Panc1 (cell line): ENCODE measurements at regions not wholly inside any gene's neighbourhood (a gene's known extent, or its start where the extent isn't known, plus 50 kb on each side); places are given as distances from the start of the nearest gene placed in this dataset.

Experiments
- ATAC-seq: fragments of 200-7000 bp; cut with Tn5 transposase; 2 replicates; pipeline ENCODE4 v1.9.1; 2020; ENCODE audit warnings: mild to moderate bottlenecking, moderate library complexity
- BruUV-seq: library from RNA; stranded (reverse); fragments of 400-500 nt; replicated peaks from 2 replicates; lab custom pipeline; 2021; lab: Mats Ljungman, UMichigan
- CTCF ChIA-PET: fragments of 300-600 bp; sonication (Branson Sonifier 250); formaldehyde crosslinking; loops from one replicate; lab custom pipeline; 2022; ENCODE audit warnings: antibody characterized with exemption; lab: Charles Lee
- POLR2A ChIA-PET: fragments of 300-600 bp; sonication (Branson Sonifier 250); formaldehyde crosslinking; loops from one replicate; lab custom pipeline; 2022; ENCODE audit warnings: antibody characterized with exemption; lab: Charles Lee
- DNase-seq: peaks from one replicate; pipeline ENCODE4 v3.0.0-alpha.2; 2010; ENCODE audit warnings: low read depth, low spot score
- H3K27ac ChIP-seq: 2 replicates; pipeline ENCODE4 v1.5.1; 2011; ENCODE audit warnings: mild to moderate bottlenecking, low read length, inconsistent platforms
- H3K27me3 ChIP-seq: fragments of 200-500 bp; sonication (Bioruptor generic); 2 replicates; pipeline ENCODE4 v1.6.0; 2014; ENCODE audit warnings: low read length, inconsistent platforms; ENCODE audit not compliant: control insufficient read depth, insufficient read depth
- H3K36me3 ChIP-seq: fragments of 200-500 bp; sonication (Bioruptor generic); 2 replicates; pipeline ENCODE4 v1.5.1; 2014; ENCODE audit warnings: inconsistent platforms, mild to moderate bottlenecking, low read length, moderate library complexity; ENCODE audit not compliant: control insufficient read depth, insufficient read depth
- H3K4me1 ChIP-seq: 2 replicates; pipeline ENCODE4 v1.5.1; 2011; ENCODE audit warnings: inconsistent platforms, mild to moderate bottlenecking, low read length, moderate library complexity; ENCODE audit not compliant: control insufficient read depth, insufficient read depth
- H3K4me3 ChIP-seq, 2 experiments: 2 replicates each; pipeline ENCODE4 v1.5.1; 2011 to 2012; ENCODE audit warnings: low read depth in 2 of 2, low read length in 2 of 2, mild to moderate bottlenecking in 2 of 2, inconsistent platforms in 1 of 2, moderate library complexity in 1 of 2
- H3K9me3 ChIP-seq: fragments of 200-500 bp; sonication (Bioruptor generic); 2 replicates; pipeline ENCODE4 v1.5.1; 2014; ENCODE audit warnings: low read depth, mild to moderate bottlenecking, inconsistent platforms, low read length, moderate library complexity; ENCODE audit not compliant: control insufficient read depth, insufficient read depth
- TCF7L2 ChIP-seq: IDR thresholded peaks from 2 replicates; pipeline ENCODE4 v1.6.1; 2011; ENCODE audit warnings: mild to moderate bottlenecking, low read depth, low read length, inconsistent platforms
- in situ Hi-C: cut with HindIII; loops from 2 replicates; pipeline ENCODE4 v1.10.0; 2016; ENCODE audit warnings: low sequenced_read_pairs, low pct_unique_long_range_greater_than_20kb
- intact Hi-C: fragments of 100-400 bp; cut with micrococcal nuclease; formaldehyde crosslinking; loops from one replicate; pipeline ENCODE4 v1.10.0; 2022; ENCODE audit not compliant: unreplicated experiment
- TF ChIP-seq, protein P1 (sequence below), 2 experiments: IDR thresholded peaks; 2 replicates each; pipeline ENCODE4 v1.6.1; 2011 to 2012; ENCODE audit warnings: low read depth in 2 of 2, control low read depth in 1 of 2, low read length in 1 of 2, mild to moderate bottlenecking in 1 of 2, moderate library complexity in 1 of 2; ENCODE audit not compliant: insufficient read depth in 1 of 2
- TF ChIP-seq, protein P2 (sequence below): fragments of 450-650 bp; IDR thresholded peaks from 2 replicates; pipeline ENCODE4 v1.5.1; 2017; ENCODE audit warnings: mild to moderate bottlenecking

DNA sequence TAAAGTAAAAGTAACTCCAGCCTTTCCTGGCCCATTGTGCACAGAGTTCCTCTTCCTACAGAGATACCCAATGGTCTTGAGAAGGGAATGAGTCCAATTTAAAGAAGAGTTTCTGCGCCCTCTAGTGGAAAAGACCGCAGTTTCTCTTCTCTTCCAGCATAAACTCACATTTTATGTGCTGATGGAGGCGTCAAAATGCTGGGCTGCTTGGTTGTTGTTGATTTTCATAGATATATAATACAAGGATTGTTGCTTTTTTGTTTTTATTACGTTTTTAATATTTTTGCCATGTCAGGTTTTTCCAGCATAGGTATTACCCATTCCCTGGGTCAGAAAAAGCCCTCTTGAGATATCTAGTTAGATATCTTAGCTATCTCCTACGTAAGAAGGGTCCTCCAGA lies 356.9 kb upstream of the STXBP6 start:
- POLR2A ChIA-PET, result no interaction called here
- Histone ChIP-seq H3K36me3 (no peaks in the 10 kb centered on the region), H3K9me3 (no peaks in the 10 kb centered on the region), H3K27me3 (no peaks in the 10 kb centered on the region; the same call in 1 of the 2 replicates), H3K4me1 (no peaks in the 10 kb centered on the region), H3K27ac (no peak overlapping the region), H3K4me3 (no peak overlapping the region)
- intact Hi-C loops, result no loop called here
- in situ Hi-C loops, result no loop called here
- BruUV-seq, result no TSS peak
- TF ChIP-seq, protein P1, sequence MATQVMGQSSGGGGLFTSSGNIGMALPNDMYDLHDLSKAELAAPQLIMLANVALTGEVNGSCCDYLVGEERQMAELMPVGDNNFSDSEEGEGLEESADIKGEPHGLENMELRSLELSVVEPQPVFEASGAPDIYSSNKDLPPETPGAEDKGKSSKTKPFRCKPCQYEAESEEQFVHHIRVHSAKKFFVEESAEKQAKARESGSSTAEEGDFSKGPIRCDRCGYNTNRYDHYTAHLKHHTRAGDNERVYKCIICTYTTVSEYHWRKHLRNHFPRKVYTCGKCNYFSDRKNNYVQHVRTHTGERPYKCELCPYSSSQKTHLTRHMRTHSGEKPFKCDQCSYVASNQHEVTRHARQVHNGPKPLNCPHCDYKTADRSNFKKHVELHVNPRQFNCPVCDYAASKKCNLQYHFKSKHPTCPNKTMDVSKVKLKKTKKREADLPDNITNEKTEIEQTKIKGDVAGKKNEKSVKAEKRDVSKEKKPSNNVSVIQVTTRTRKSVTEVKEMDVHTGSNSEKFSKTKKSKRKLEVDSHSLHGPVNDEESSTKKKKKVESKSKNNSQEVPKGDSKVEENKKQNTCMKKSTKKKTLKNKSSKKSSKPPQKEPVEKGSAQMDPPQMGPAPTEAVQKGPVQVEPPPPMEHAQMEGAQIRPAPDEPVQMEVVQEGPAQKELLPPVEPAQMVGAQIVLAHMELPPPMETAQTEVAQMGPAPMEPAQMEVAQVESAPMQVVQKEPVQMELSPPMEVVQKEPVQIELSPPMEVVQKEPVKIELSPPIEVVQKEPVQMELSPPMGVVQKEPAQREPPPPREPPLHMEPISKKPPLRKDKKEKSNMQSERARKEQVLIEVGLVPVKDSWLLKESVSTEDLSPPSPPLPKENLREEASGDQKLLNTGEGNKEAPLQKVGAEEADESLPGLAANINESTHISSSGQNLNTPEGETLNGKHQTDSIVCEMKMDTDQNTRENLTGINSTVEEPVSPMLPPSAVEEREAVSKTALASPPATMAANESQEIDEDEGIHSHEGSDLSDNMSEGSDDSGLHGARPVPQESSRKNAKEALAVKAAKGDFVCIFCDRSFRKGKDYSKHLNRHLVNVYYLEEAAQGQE (IDR thresholded peaks at IDR 0.05; ENCODE audit: insufficient read depth in 1 of 2, low read depth in 2 of 2, low read length in 1 of 2), result no peak
- TF ChIP-seq, protein P2, sequence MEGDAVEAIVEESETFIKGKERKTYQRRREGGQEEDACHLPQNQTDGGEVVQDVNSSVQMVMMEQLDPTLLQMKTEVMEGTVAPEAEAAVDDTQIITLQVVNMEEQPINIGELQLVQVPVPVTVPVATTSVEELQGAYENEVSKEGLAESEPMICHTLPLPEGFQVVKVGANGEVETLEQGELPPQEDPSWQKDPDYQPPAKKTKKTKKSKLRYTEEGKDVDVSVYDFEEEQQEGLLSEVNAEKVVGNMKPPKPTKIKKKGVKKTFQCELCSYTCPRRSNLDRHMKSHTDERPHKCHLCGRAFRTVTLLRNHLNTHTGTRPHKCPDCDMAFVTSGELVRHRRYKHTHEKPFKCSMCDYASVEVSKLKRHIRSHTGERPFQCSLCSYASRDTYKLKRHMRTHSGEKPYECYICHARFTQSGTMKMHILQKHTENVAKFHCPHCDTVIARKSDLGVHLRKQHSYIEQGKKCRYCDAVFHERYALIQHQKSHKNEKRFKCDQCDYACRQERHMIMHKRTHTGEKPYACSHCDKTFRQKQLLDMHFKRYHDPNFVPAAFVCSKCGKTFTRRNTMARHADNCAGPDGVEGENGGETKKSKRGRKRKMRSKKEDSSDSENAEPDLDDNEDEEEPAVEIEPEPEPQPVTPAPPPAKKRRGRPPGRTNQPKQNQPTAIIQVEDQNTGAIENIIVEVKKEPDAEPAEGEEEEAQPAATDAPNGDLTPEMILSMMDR, result peak; percentile 30; the same call in 1 of the 2 replicates
- ATAC-seq (no peak), DNase-seq (no peak)
- CTCF ChIA-PET, result no interaction called here

DNA sequence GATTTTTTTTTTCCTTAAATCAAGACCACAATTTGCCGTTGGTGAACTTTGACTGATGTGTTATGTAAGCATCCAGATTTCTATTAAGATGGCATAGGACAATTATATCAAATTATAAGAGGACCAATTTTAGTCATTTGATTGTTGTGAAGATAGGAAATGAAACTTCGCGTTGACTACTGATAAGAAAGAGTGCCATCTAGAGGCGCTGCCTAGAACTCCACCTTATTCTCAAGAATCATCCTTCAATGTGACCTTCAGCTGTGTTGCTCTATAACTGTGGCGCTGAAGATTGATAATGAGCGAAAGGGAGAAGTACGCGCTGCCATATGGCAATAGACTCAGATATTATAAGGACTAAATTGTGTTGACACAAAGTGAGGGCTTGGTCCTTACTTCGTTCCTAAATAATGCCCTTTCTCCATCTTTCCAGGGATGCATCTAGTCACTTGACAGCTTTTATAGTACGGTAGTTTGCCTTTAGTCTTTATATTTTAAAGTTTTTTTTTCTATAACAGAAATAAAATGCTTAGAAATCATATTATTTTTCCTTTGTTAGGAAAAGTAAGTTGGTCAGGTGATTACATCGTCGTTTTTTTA lies 350.8 kb upstream of the STXBP6 start:
- no TSS peak for BruUV-seq
- ATAC-seq, result no peak

More for the DNA sequence above, 350.8 kb upstream of the STXBP6 start:
- intact Hi-C loops (no loop called here), in situ Hi-C loops (no loop called here)
- ChIA-PET POLR2A (no interaction called here), CTCF (interaction anchor here (0.6 kb wide), 1 partner anchor 430 kb away, joined by 3 read pairs; no protein-coding TSS in a partner anchor)
- no peak for TF ChIP-seq TCF7L2
- TF ChIP-seq, protein P2, result peak; percentile 71
- no peaks in the 10 kb centered on the region; the same call in 1 of the 2 replicates for H3K27me3 ChIP-seq
- H3K36me3 ChIP-seq, result no peaks in the 10 kb centered on the region
- H3K4me3 ChIP-seq, result no peak overlapping the region
- H3K9me3 ChIP-seq, result no peaks in the 10 kb centered on the region
- peak; percentile 15 for DNase-seq
- H3K4me1 ChIP-seq, result no peaks in the 10 kb centered on the region
- H3K27ac ChIP-seq, result no peak overlapping the region
